AG09309 (cell line): ENCODE measurements at regions not wholly inside any gene's neighbourhood (a gene's known extent, or its start where the extent isn't known, plus 50 kb on each side); places are given as distances from the start of the nearest gene placed in this dataset.

Experiments used
- DNase-seq: peaks from one replicate; pipeline ENCODE4 v3.0.0-alpha.2; 2010; ENCODE audit warnings: low read depth
- H3K4me3 ChIP-seq: 2 replicates; pipeline ENCODE4 v1.5.1; 2011; ENCODE audit warnings: mild to moderate bottlenecking, low read depth, low read length, moderate library complexity; ENCODE audit not compliant: control insufficient read depth
- TF ChIP-seq, protein P1 (sequence below): IDR thresholded peaks from 2 replicates; pipeline ENCODE4 v1.5.1; 2011; ENCODE audit warnings: mild to moderate bottlenecking, low read depth, low read length, inconsistent platforms; ENCODE audit not compliant: insufficient read depth, control insufficient read depth; ENCODE audit errors: missing control alignments

DNA sequence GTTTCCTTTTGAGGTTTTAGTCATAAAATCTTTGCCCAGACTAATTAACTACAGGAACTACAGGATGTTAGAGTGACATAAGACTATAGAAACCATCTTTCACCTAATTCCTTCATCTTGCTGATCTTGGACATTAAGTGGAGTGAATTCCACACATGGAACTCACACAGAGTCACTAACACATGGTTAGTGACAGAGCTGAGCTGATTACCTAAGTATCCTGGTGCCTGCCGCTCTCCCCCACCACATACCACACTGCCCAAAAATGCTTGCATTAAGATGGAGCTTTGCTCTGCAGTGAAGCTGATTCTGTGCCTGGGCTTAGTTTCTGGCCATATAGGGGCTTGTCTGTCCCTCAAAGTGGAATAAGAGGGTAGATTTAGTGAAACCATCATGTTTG is 332.9 kb upstream of the NT5C1B start:
- no peak for DNase-seq
- TF ChIP-seq, protein P1, sequence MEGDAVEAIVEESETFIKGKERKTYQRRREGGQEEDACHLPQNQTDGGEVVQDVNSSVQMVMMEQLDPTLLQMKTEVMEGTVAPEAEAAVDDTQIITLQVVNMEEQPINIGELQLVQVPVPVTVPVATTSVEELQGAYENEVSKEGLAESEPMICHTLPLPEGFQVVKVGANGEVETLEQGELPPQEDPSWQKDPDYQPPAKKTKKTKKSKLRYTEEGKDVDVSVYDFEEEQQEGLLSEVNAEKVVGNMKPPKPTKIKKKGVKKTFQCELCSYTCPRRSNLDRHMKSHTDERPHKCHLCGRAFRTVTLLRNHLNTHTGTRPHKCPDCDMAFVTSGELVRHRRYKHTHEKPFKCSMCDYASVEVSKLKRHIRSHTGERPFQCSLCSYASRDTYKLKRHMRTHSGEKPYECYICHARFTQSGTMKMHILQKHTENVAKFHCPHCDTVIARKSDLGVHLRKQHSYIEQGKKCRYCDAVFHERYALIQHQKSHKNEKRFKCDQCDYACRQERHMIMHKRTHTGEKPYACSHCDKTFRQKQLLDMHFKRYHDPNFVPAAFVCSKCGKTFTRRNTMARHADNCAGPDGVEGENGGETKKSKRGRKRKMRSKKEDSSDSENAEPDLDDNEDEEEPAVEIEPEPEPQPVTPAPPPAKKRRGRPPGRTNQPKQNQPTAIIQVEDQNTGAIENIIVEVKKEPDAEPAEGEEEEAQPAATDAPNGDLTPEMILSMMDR, result no peak
- H3K4me3 ChIP-seq, result no peak overlapping the region

DNA sequence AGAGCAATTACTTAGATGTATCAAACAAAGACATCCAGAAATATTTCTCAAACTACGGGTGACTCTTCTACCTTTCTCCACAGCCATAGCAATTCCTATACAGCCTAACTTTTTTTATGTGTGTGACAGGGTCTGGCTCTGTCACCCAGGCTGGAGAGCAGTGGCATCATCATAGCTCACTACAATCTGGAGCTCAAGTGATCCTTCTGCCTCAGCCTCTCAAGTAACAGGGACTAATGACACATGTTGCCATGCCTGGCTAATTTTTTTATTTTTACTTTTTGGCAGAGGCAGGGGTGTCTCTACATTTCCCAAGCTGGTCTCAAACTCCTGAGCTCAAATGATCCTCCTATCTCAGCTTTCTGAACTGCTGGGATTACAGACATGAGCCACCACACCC is 328.9 kb upstream of the NT5C1B start:
- H3K4me3 ChIP-seq, result no peak overlapping the region
- no peak for DNase-seq
- TF ChIP-seq, protein P1, result no peak

DNA sequence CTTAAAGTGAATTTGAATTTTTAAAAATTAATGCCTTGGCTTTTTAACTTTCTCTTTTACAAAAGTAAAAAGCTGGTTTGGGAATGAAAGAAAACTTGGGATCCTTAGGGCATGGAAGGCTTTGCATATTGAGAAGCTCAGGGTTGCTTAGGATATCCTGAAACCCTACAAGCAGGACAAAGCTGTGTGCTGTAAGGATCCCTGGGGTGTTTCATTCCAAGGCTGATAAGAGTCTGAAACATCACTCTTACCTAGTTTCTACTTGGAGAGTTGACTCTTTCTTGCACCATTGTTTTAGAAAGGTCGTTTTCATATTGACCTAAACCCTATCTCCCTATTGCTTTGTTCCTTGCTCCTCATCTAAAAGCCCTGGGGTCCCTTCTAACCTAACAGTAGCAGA is 325.9 kb upstream of the NT5C1B start:
- TF ChIP-seq, protein P1, result no peak

DNA sequence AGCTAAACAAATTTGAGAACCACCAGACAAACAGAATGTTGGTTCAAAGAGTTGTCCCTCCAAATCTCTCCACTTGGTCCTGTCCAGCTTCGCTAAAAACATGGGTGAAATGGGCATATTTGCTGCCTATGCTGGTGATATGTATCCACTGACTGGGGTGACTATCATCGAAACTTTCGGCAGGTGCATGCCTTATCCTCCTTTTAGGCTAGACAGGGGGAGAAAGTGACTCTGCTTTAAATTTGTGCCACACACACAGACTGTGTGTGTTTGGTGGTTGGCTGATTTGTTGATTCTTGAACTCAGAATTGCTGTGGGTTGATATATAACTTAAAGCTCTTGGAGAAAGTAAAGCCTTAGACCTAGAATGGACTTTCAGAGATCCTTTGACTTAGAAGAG is 324.1 kb upstream of the NT5C1B start:
- DNase-seq, result no peak
- TF ChIP-seq, protein P1, result no peak
- no peak overlapping the region for H3K4me3 ChIP-seq

More for the DNA sequence above, 325.9 kb upstream of the NT5C1B start:
- no peak for DNase-seq
- H3K4me3 ChIP-seq, result no peak overlapping the region

DNA sequence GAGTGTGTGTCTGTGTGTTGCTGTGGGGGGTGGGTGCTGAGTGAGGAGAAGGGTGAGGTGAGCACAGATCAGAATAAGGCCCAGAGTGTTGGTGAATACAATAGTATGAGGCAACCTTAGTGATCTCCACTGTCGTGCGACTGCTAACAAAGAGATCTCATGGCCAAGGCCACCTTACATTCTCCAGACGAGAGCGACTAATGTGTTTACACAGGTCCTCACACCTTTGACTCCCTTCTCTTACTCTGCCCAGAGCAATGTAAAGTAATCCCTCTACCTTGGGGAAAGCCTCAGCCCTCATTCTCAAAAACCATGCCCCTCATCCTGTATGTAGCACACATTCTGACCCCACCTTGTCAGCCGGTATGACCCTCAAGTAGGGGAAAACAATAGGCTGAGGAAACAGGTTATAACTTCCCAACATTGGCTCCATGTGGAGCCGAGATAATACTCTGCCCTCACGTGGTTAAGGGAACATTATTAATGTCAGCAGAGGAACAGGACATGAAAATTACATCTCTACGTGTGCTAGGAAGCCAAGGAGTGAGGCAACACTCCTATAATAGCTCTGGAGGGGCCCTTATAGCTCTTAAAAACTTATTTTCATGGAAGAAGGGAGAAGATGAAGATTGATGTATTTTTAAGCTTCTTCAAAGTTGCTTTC is 323.0 kb upstream of the NT5C1B start:
- TF ChIP-seq, protein P1, result no peak
- no peak overlapping the region for H3K4me3 ChIP-seq
- no peak for DNase-seq

DNA sequence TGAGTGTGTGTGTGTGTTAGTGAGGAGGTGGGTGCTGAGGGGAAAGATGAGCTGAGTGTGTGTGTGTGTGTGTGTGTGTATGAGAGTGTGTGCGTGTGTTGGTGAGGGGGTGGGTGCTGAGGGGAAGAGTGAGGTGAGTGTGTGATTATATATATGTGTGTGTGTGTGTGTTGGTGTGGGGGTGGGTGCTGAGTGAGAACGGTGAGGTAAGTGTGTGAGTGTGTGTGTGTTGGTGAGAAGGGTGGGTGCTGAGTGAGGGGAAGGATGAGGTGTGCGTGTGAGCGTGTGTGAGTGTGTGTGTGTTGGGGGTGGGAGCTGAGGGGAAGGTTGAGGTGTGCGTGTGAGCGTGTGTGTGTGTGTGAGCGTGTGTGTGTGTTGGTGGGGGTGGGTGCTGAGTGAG is 322.0 kb upstream of the NT5C1B start:
- no peak overlapping the region for H3K4me3 ChIP-seq
- TF ChIP-seq, protein P1, result no peak
- DNase-seq, result no peak
